H9 (cell line): ENCODE measurements at regions not wholly inside any gene's neighbourhood (a gene's known extent, or its start where the extent isn't known, plus 50 kb on each side); places are given as distances from the start of the nearest gene placed in this dataset.

Experiments used
- DNase-seq: peaks from one replicate; pipeline ENCODE4 v3.0.0-alpha.2; 2017
- H2AFZ ChIP-seq: one replicate; pipeline ENCODE4 v1.6.1; 2013; ENCODE audit warnings: mild to moderate bottlenecking, low read length, control low read depth, moderate library complexity
- H2AK5ac ChIP-seq: 2 replicates; pipeline ENCODE4 v1.6.1; 2013; ENCODE audit warnings: low read length, control low read depth, mixed read lengths; ENCODE audit not compliant: insufficient read length
- H2BK120ac ChIP-seq: one replicate; pipeline ENCODE4 v1.6.1; 2013; ENCODE audit warnings: low read depth, mild to moderate bottlenecking, low read length, control low read depth, inconsistent platforms; ENCODE audit not compliant: poor library complexity, severe bottlenecking
- H2BK12ac ChIP-seq: 2 replicates; pipeline ENCODE4 v1.6.1; 2013; ENCODE audit warnings: low read length, control low read depth, mixed read lengths, low read depth; ENCODE audit not compliant: insufficient read length
- H2BK15ac ChIP-seq: 2 replicates; pipeline ENCODE4 v1.6.1; 2013; ENCODE audit warnings: low read depth, low read length, control low read depth
- H2BK20ac ChIP-seq: one replicate; pipeline ENCODE4 v1.6.1; 2013; ENCODE audit warnings: low read depth, mild to moderate bottlenecking, low read length, control low read depth, inconsistent platforms; ENCODE audit not compliant: poor library complexity, severe bottlenecking
- H2BK5ac ChIP-seq: 2 replicates; pipeline ENCODE4 v1.6.1; 2013; ENCODE audit warnings: low read length, control low read depth, mixed read lengths; ENCODE audit not compliant: insufficient read length
- H3K14ac ChIP-seq: 2 replicates; pipeline ENCODE4 v1.6.1; 2013; ENCODE audit warnings: low read length, control low read depth; ENCODE audit not compliant: insufficient read depth
- H3K18ac ChIP-seq: 2 replicates; pipeline ENCODE4 v1.6.1; 2013; ENCODE audit warnings: low read depth, mild to moderate bottlenecking, mixed read lengths, low read length, control low read depth; ENCODE audit not compliant: insufficient read length
- H3K23ac ChIP-seq: 2 replicates; pipeline ENCODE4 v1.6.1; 2013; ENCODE audit warnings: low read length, control low read depth, mixed read lengths, low read depth; ENCODE audit not compliant: insufficient read length
- H3K23me2 ChIP-seq: 2 replicates; pipeline ENCODE4 v1.6.1; 2013; ENCODE audit warnings: low read depth, mild to moderate bottlenecking, mixed read lengths, low read length, control low read depth; ENCODE audit not compliant: insufficient read length, poor library complexity, severe bottlenecking
- H3K27ac ChIP-seq: 2 replicates; pipeline ENCODE4 v1.5.1; 2013; ENCODE audit warnings: low read length, control low read depth, mixed read lengths, low read depth; ENCODE audit not compliant: insufficient read length
- H3K27me3 ChIP-seq: 2 replicates; pipeline ENCODE4 v1.6.1; 2013; ENCODE audit warnings: low read length, control low read depth, inconsistent platforms; ENCODE audit not compliant: insufficient read depth
- H3K4ac ChIP-seq: 2 replicates; pipeline ENCODE4 v1.6.1; 2013; ENCODE audit warnings: low read depth, mild to moderate bottlenecking, control low read depth, inconsistent platforms, low read length, moderate library complexity
- H3K4me1 ChIP-seq: 2 replicates; pipeline ENCODE4 v1.6.1; 2013; ENCODE audit warnings: low read length, control low read depth, inconsistent platforms; ENCODE audit not compliant: insufficient read depth
- H3K4me2 ChIP-seq: 2 replicates; pipeline ENCODE4 v1.6.1; 2013; ENCODE audit warnings: low read length, control low read depth, mixed read lengths; ENCODE audit not compliant: insufficient read length, insufficient read depth
- H3K56ac ChIP-seq: 2 replicates; pipeline ENCODE4 v1.6.1; 2013; ENCODE audit warnings: low read depth, mild to moderate bottlenecking, mixed read lengths, low read length, control low read depth; ENCODE audit not compliant: insufficient read length
- H3K79me1 ChIP-seq: 2 replicates; pipeline ENCODE4 v1.6.1; 2013; ENCODE audit warnings: low read depth, mild to moderate bottlenecking, moderate library complexity, low read length, control low read depth, inconsistent platforms; ENCODE audit not compliant: insufficient read depth, poor library complexity, severe bottlenecking
- H3K79me2 ChIP-seq: 2 replicates; pipeline ENCODE4 v1.6.1; 2013; ENCODE audit warnings: low read length, control low read depth, inconsistent platforms; ENCODE audit not compliant: insufficient read depth
- H3K9ac ChIP-seq: 2 replicates; pipeline ENCODE4 v1.6.1; 2013; ENCODE audit warnings: low read length, control low read depth, mixed read lengths; ENCODE audit not compliant: insufficient read length; ENCODE audit errors: extremely low read depth
- H3K9me3 ChIP-seq: one replicate; pipeline ENCODE4 v1.6.1; 2013; ENCODE audit warnings: low read depth, low read length, inconsistent platforms; ENCODE audit not compliant: control insufficient read depth
- H3T11ph ChIP-seq: one replicate; pipeline ENCODE4 v1.6.1; 2013; ENCODE audit warnings: mild to moderate bottlenecking, low read length, control low read depth, inconsistent platforms
- H4K20me1 ChIP-seq: one replicate; pipeline ENCODE4 v1.6.1; 2013; ENCODE audit not compliant: control insufficient read depth, insufficient read length, insufficient read depth
- H4K5ac ChIP-seq: 2 replicates; pipeline ENCODE4 v1.6.1; 2013; ENCODE audit warnings: low read depth, mild to moderate bottlenecking, mixed read lengths, low read length, control low read depth; ENCODE audit not compliant: insufficient read length
- H4K8ac ChIP-seq: replicated peaks from 2 replicates; pipeline ENCODE4 v1.6.1; 2013; ENCODE audit warnings: low read length, control low read depth, mixed read lengths, low read depth; ENCODE audit not compliant: insufficient read length
- H4K91ac ChIP-seq: 2 replicates; pipeline ENCODE4 v1.6.1; 2013; ENCODE audit warnings: low read depth, mild to moderate bottlenecking, moderate library complexity, mixed read lengths, low read length, control low read depth; ENCODE audit not compliant: insufficient read length
- H3K27ac Mint-ChIP-seq, 3 experiments: 2 replicates in 2 of 3; 3 replicates in 1 of 3; pipeline ENCODE4 v1.8.0; 2020 to 2021; ENCODE audit warnings: mixed read lengths in 3 of 3, mild to moderate bottlenecking in 1 of 3, moderate library complexity in 1 of 3
- H3K27me3 Mint-ChIP-seq: 2 replicates; pipeline ENCODE4 v1.8.0; 2021; ENCODE audit warnings: low read depth, mild to moderate bottlenecking, moderate library complexity, mixed read lengths
- H3K36me3 Mint-ChIP-seq, 3 experiments: 2 replicates in 2 of 3; 3 replicates in 1 of 3; pipeline ENCODE4 v1.8.0; 2020 to 2021; ENCODE audit warnings: low read depth in 3 of 3, mixed read lengths in 3 of 3; ENCODE audit not compliant: insufficient read depth in 1 of 3
- H3K4me1 Mint-ChIP-seq, 2 experiments: 2 replicates each; pipeline ENCODE4 v1.8.0; 2020; ENCODE audit warnings: mixed read lengths in 2 of 2
- H3K4me3 Mint-ChIP-seq, 2 experiments: 2 replicates in 1 of 2; 3 replicates in 1 of 2; pipeline ENCODE4 v1.8.0; 2020 to 2021; ENCODE audit warnings: mild to moderate bottlenecking in 2 of 2, mixed read lengths in 2 of 2, moderate library complexity in 1 of 2
- H3K9me3 Mint-ChIP-seq, 2 experiments: 2 replicates in 1 of 2; 3 replicates in 1 of 2; pipeline ENCODE4 v1.8.0; 2020; ENCODE audit warnings: mild to moderate bottlenecking in 2 of 2, mixed read lengths in 2 of 2, moderate library complexity in 1 of 2
- CTCF ChIP-seq: fragments of 200-600 bp; sonication (generic); conservative IDR thresholded peaks from 3 replicates; pipeline ENCODE4 v1.8.0; 2021; ENCODE audit warnings: antibody characterized with exemption, mild to moderate bottlenecking
- WGBS: extraction: QIAGEN DNeasy Blood & Tissue Kit; methylation state at CpG from one replicate; pipeline ENCODE4 v1.1.7; 2013; ENCODE audit warnings: missing lambda C conversion rate, low lambda C conversion rate, mixed read lengths; ENCODE audit not compliant: insufficient read length; ENCODE audit errors: extremely low coverage; 5-methylcytosine and 5-hydroxymethylcytosine counted together

- H4K5ac ChIP-seq, result no peak overlapping the region
- Mint-ChIP-seq H3K27ac (no peak overlapping the region), H3K4me3 (no peak overlapping the region), H3K36me3 (peaks cover 0 to 5% (median 3%) of the 10 kb centered on the region in 3 experiments; a peak in 2 of 7 replicates), H3K9me3 (peaks cover under 1 to 3% of the 10 kb centered on the region in 2 experiments; a peak in 3 of 5 replicates), H3K27me3 (no peaks in the 10 kb centered on the region), H3K4me1 (peaks cover 56 to 68% of the 10 kb centered on the region in 2 experiments)
- no peaks in the 10 kb centered on the region for H3K79me1 ChIP-seq
- H2AFZ ChIP-seq, result no peak overlapping the region
- H4K91ac ChIP-seq, result no peak overlapping the region
- TF ChIP-seq CTCF, result no peak
- no peak overlapping the region for H3K9ac ChIP-seq
- no peak overlapping the region for H4K8ac ChIP-seq
- H2AK5ac ChIP-seq, result no peak overlapping the region
- no peaks in the 10 kb centered on the region for H3K27me3 ChIP-seq
- no peak overlapping the region for H3K4ac ChIP-seq
- no peak overlapping the region for H3K14ac ChIP-seq
- H3K9me3 ChIP-seq, result no peaks in the 10 kb centered on the region
- H3K56ac ChIP-seq, result no peak overlapping the region
- no peak overlapping the region for H2BK20ac ChIP-seq
- no peak overlapping the region for H2BK15ac ChIP-seq
- H3K23me2 ChIP-seq, result no peaks in the 10 kb centered on the region
- no peak overlapping the region for H3K27ac ChIP-seq
- no CpG with 5 or more reads among the region's 3 CpGs for WGBS
- no peaks in the 10 kb centered on the region for H3K79me2 ChIP-seq
- DNase-seq, result no peak
- H3T11ph ChIP-seq, result no peak overlapping the region
- H3K18ac ChIP-seq, result no peak overlapping the region
- no peak overlapping the region for H2BK5ac ChIP-seq
- H3K4me1 ChIP-seq, result peaks cover 16% of the 10 kb centered on the region; the same call in 1 of the 2 replicates
- no peaks in the 10 kb centered on the region for H4K20me1 ChIP-seq
- no peak overlapping the region for H3K4me2 ChIP-seq
- H2BK12ac ChIP-seq, result no peak overlapping the region
- no peak overlapping the region for H2BK120ac ChIP-seq
- H3K23ac ChIP-seq, result no peak overlapping the region
Measured at GRCh38 chr5:34487956-34488355, 168.2 kb upstream of the RAI14 start.
